Kidney (tissue), 13 donors: ENCODE measurements at regions not wholly inside any gene's neighbourhood (a gene's known extent, or its start where the extent isn't known, plus 50 kb on each side); places are given as distances from the start of the nearest gene placed in this dataset.
A peak's percentile ranks its signal among the peaks of the same experiment; 100 is the strongest.

Source experiments
- DNase-seq, 5 donors: peaks; one replicate each; pipeline ENCODE4 v3.0.0-alpha.2; 2013 to 2020
- FAIRE-seq: peaks from 2 replicates; lab custom pipeline; 2012; peaks lifted over from hg19 to GRCh38; lab: Jason Lieb, UNC
- H3K27ac ChIP-seq, 2 donors: one replicate each; pipeline ENCODE4 v1.7.0; 2013; ENCODE audit warnings: low read depth in 2 of 2, low read length in 2 of 2, inconsistent platforms in 1 of 2
- H3K27me3 ChIP-seq: one replicate; pipeline ENCODE4 v1.7.1; 2013; ENCODE audit warnings: low read length, inconsistent platforms; ENCODE audit not compliant: control insufficient read depth, insufficient read depth
- H3K36me3 ChIP-seq, 3 donors: one replicate each; pipeline versions ENCODE4 v1.7.0 to v1.7.1; 2013; ENCODE audit warnings: low read length in 3 of 3, control low read depth in 1 of 3, inconsistent platforms in 1 of 3; ENCODE audit not compliant: insufficient read depth in 3 of 3, control insufficient read depth in 2 of 3
- H3K4me1 ChIP-seq, 3 donors: one replicate each; pipeline versions ENCODE4 v1.7.0 to v1.7.1; 2013; ENCODE audit warnings: low read length in 3 of 3, inconsistent platforms in 1 of 3, low read depth in 1 of 3; ENCODE audit not compliant: control insufficient read depth in 2 of 3, insufficient read depth in 2 of 3
- H3K4me3 ChIP-seq, 3 donors: one replicate each; pipeline versions ENCODE4 v1.7.0 to v1.8.1; 2013; ENCODE audit warnings: low read length in 3 of 3, control low read depth in 1 of 3, inconsistent platforms in 1 of 3
- H3K9ac ChIP-seq, 3 donors: one replicate each; pipeline versions ENCODE4 v1.7.0 to v1.7.1; 2013; ENCODE audit warnings: low read length in 3 of 3, control low read depth in 1 of 3, inconsistent platforms in 1 of 3
- H3K9me3 ChIP-seq, 3 donors: one replicate each; pipeline versions ENCODE4 v1.7.0 to v1.7.1; 2013; ENCODE audit warnings: low read length in 3 of 3, control low read depth in 1 of 3, inconsistent platforms in 1 of 3; ENCODE audit not compliant: control insufficient read depth in 2 of 3, insufficient read depth in 1 of 3
- CTCF ChIP-seq: IDR thresholded peaks from 3 replicates; pipeline ENCODE4 v1.5.1; 2012; ENCODE audit warnings: mild to moderate bottlenecking, moderate library complexity, borderline replicate concordance; ENCODE audit not compliant: insufficient read depth; ENCODE audit errors: extremely low read depth
- intact Hi-C: fragments of 100-400 bp; cut with DNase I; formaldehyde crosslinking; loops from one replicate; pipeline ENCODE4 v1.11.1; 2022
- donor health status: control.
- donor health status: control.
- donor health status: control.
- donor health status: control.
- donor health status: control.
- donor health status: DM: yes; HTN: yes; CAD: no.
- donor health status: Normal renal cell carcinoma (clear cell type).

- intact Hi-C loops, result no loop called here
- Histone ChIP-seq H3K9me3 (no peaks in the 10 kb centered on the region), H3K36me3 (no peaks in the 10 kb centered on the region), H3K27ac (no peak overlapping the region), H3K9ac (no peak overlapping the region), H3K27me3 (no peaks in the 10 kb centered on the region), H3K4me1 (no peaks in the 10 kb centered on the region), H3K4me3 (no peak overlapping the region)
- FAIRE-seq, result no peak
- TF ChIP-seq CTCF, result no peak
- DNase-seq, result peak in 3 of 5 donors; percentile 26 to 52 (median 49)
These were observed 364.3 kb upstream of the ADAMTSL1 start for GRCh38 chr9:18109675-18110074.

GRCh38 chr9:18111146-18111545 is 362.8 kb upstream of the ADAMTSL1 start:
- H3K36me3 ChIP-seq, result no peaks in the 10 kb centered on the region
- DNase-seq (peak in 1 of 5 donors; percentile 22), FAIRE-seq (no peak)

GRCh38 chr9:18114559-18115475 is 359.1 kb upstream of the ADAMTSL1 start:
- no peak for FAIRE-seq
- H3K9ac ChIP-seq, result no peak overlapping the region

More at GRCh38 chr9:18111146-18111545, 362.8 kb upstream of the ADAMTSL1 start:
- Histone ChIP-seq H3K9ac (no peak overlapping the region), H3K4me1 (no peaks in the 10 kb centered on the region), H3K9me3 (no peaks in the 10 kb centered on the region), H3K27ac (no peak overlapping the region), H3K4me3 (no peak overlapping the region), H3K27me3 (no peaks in the 10 kb centered on the region)
- TF ChIP-seq CTCF, result no peak
- intact Hi-C loops, result no loop called here

More at GRCh38 chr9:18114559-18115475, 359.1 kb upstream of the ADAMTSL1 start:
- H3K4me1 ChIP-seq, result no peaks in the 10 kb centered on the region
- no peak overlapping the region for H3K4me3 ChIP-seq
- no peak for TF ChIP-seq CTCF
- H3K27ac ChIP-seq, result no peak overlapping the region
- DNase-seq, result no peak
- no peaks in the 10 kb centered on the region for H3K36me3 ChIP-seq
- intact Hi-C loops, result no loop called here
- no peaks in the 10 kb centered on the region for H3K9me3 ChIP-seq
- H3K27me3 ChIP-seq, result no peaks in the 10 kb centered on the region
